HCT116 (cell line): ENCODE measurements at regions not wholly inside any gene's neighbourhood (a gene's known extent, or its start where the extent isn't known, plus 50 kb on each side); places are given as distances from the start of the nearest gene placed in this dataset.

Source experiments
- ATAC-seq: fragments of 200-7000 bp; cut with Tn5 transposase; 2 replicates; pipeline ENCODE4 v1.9.1; 2020; ENCODE audit warnings: mild to moderate bottlenecking, moderate library complexity
- BruUV-seq: library from RNA; stranded (reverse); fragments of 400-500 nt; replicated peaks from 2 replicates; lab custom pipeline; 2021; lab: Mats Ljungman, UMichigan
- CTCF ChIA-PET: fragments of 300-600 bp; sonication (Branson Sonifier 250); formaldehyde crosslinking; loops from one replicate; lab custom pipeline; 2021; ENCODE audit warnings: antibody characterized with exemption; lab: Charles Lee
- POLR2A ChIA-PET: fragments of 300-600, 350-600 bp; sonication (Branson Sonifier 250); formaldehyde crosslinking; loops from one replicate; lab custom pipeline; 2021; ENCODE audit warnings: antibody characterized with exemption; lab: Charles Lee
- RAD21 ChIA-PET, 2 experiments: fragments of 300-600 bp; sonication (Branson Sonifier 250); formaldehyde crosslinking; loops; one replicate each; lab custom pipeline; 2023; ENCODE audit warnings: low total read pairs in 2 of 2; ENCODE audit not compliant: uncharacterized antibody in 2 of 2, unreplicated experiment in 2 of 2, low non-redundant PET in 1 of 2; lab: Charles Lee
- DNase-seq: peaks from one replicate; pipeline ENCODE4 v3.0.0-alpha.2; 2010; ENCODE audit warnings: low read depth, low spot score
- H2AFZ ChIP-seq: fragments of 200-600 bp; shearing (Covaris generic), sonication (generic); 2 replicates; pipeline ENCODE4 v1.6.1; 2017; ENCODE audit warnings: low read depth, mixed run types, mixed read lengths, antibody characterized with exemption, low read length; ENCODE audit not compliant: poor library complexity, severe bottlenecking
- H3K27ac ChIP-seq: 2 replicates; pipeline ENCODE4 v1.5.1; 2012; ENCODE audit warnings: low read depth, low read length
- H3K27me3 ChIP-seq: fragments of 200-600 bp; sonication (generic); 2 replicates; pipeline ENCODE4 v1.6.1; 2016; ENCODE audit warnings: mixed run types, low read length, mixed read lengths; ENCODE audit not compliant: insufficient read depth
- H3K36me3 ChIP-seq, 2 experiments: fragments of 200-500 bp in 1 of 2; fragments of 200-600 bp in 1 of 2; sonication (Bioruptor generic) in 1 of 2; sonication (generic) in 1 of 2; 2 replicates each; pipeline versions ENCODE4 v1.5.1 to v1.6.1; 2014 to 2016; ENCODE audit warnings: low read length in 2 of 2, inconsistent platforms in 1 of 2, mixed read lengths in 1 of 2, mixed run types in 1 of 2; ENCODE audit not compliant: insufficient read depth in 2 of 2, control insufficient read depth in 1 of 2
- H3K4me1 ChIP-seq, 2 experiments: fragments of 200-600 bp in 1 of 2; sonication (generic) in 1 of 2; 2 replicates each; pipeline versions ENCODE4 v1.5.1 to v1.6.1; 2012 to 2017; ENCODE audit warnings: low read length in 2 of 2, inconsistent platforms in 1 of 2, mild to moderate bottlenecking in 1 of 2, mixed read lengths in 1 of 2, mixed run types in 1 of 2, moderate library complexity in 1 of 2; ENCODE audit not compliant: insufficient read depth in 2 of 2, control insufficient read depth in 1 of 2
- H3K4me2 ChIP-seq: fragments of 200-600 bp; sonication (generic); 2 replicates; pipeline ENCODE4 v1.6.1; 2017; ENCODE audit warnings: mixed run types, low read length, mixed read lengths
- H3K4me3 ChIP-seq, 2 experiments: fragments of 200-600 bp in 1 of 2; sonication (generic) in 1 of 2; replicated peaks in 1 of 2; 2 replicates each; pipeline ENCODE4 v1.5.1; 2011 to 2016; ENCODE audit warnings: low read length in 2 of 2, control low read depth in 1 of 2, low read depth in 1 of 2, mild to moderate bottlenecking in 1 of 2, mixed read lengths in 1 of 2, mixed run types in 1 of 2
- H3K79me2 ChIP-seq: fragments of 200-600 bp; sonication (generic); 2 replicates; pipeline ENCODE4 v1.6.1; 2017; ENCODE audit warnings: mild to moderate bottlenecking, mixed run types, low read length, moderate library complexity, mixed read lengths; ENCODE audit not compliant: insufficient read depth
- H3K9ac ChIP-seq: fragments of 200-600 bp; sonication (generic); 2 replicates; pipeline ENCODE4 v1.6.1; 2016; ENCODE audit warnings: low read length, mixed read lengths
- H3K9me2 ChIP-seq: fragments of 200-600 bp; sonication (generic), shearing (Covaris generic); 2 replicates; pipeline ENCODE4 v1.6.1; 2017; ENCODE audit warnings: mixed run types, mild to moderate bottlenecking, moderate library complexity; ENCODE audit not compliant: insufficient read depth
- H3K9me3 ChIP-seq, 2 experiments: fragments of 200-500 bp in 1 of 2; fragments of 200-600 bp in 1 of 2; sonication (Bioruptor generic) in 1 of 2; sonication (generic) in 1 of 2; 2 replicates each; pipeline ENCODE4 v1.6.1; 2014 to 2017; ENCODE audit warnings: low read length in 2 of 2, mixed read lengths in 2 of 2, inconsistent platforms in 1 of 2, low read depth in 1 of 2, mild to moderate bottlenecking in 1 of 2, mixed run types in 1 of 2, moderate library complexity in 1 of 2; ENCODE audit not compliant: control insufficient read depth in 1 of 2, insufficient read depth in 1 of 2
- H4K20me1 ChIP-seq: fragments of 200-600 bp; sonication (generic), shearing (Covaris generic); 2 replicates; pipeline ENCODE4 v1.6.1; 2017; ENCODE audit warnings: mixed run types, mild to moderate bottlenecking, moderate library complexity; ENCODE audit not compliant: insufficient read depth
- CBX3 ChIP-seq: IDR thresholded peaks from 2 replicates; pipeline ENCODE4 v1.6.1; 2012; ENCODE audit warnings: low read depth
- CEBPB ChIP-seq: IDR thresholded peaks from 2 replicates; pipeline ENCODE4 v1.6.1; 2012; ENCODE audit warnings: low read depth
- EGR1 ChIP-seq: IDR thresholded peaks from 2 replicates; pipeline ENCODE4 v1.6.1; 2012; ENCODE audit warnings: low read depth
- ELF1 ChIP-seq: IDR thresholded peaks from 2 replicates; pipeline ENCODE4 v1.6.1; 2012; ENCODE audit warnings: low read depth, borderline replicate concordance
- EZH2 ChIP-seq: fragments of 200-600 bp; sonication (generic); IDR thresholded peaks from 2 replicates; pipeline ENCODE4 v1.6.1; 2017; ENCODE audit warnings: antibody characterized with exemption, mixed run types
- EZH2phosphoT487 ChIP-seq: fragments of 200-600 bp; IDR thresholded peaks from 2 replicates; pipeline ENCODE4 v1.6.1; 2018; ENCODE audit warnings: antibody characterized with exemption, borderline replicate concordance
- JUND ChIP-seq: IDR thresholded peaks from 2 replicates; pipeline ENCODE4 v1.6.1; 2012
- RAD21 ChIP-seq: IDR thresholded peaks from 2 replicates; pipeline ENCODE4 v1.6.1; 2012; ENCODE audit warnings: low read depth, mild to moderate bottlenecking
- SP1 ChIP-seq: IDR thresholded peaks from 2 replicates; pipeline ENCODE4 v1.6.1; 2012; ENCODE audit warnings: low read depth
- TCF7L2 ChIP-seq: IDR thresholded peaks from 2 replicates; pipeline ENCODE4 v1.7.0; 2011; ENCODE audit warnings: borderline replicate concordance, inconsistent platforms; ENCODE audit not compliant: insufficient read depth, insufficient read length; ENCODE audit errors: extremely low read depth
- ZFX ChIP-seq: fragments of 450-650 bp; IDR thresholded peaks from 2 replicates; pipeline ENCODE4 v1.6.1; 2017
- intact Hi-C: fragments of 100-400 bp; cut with micrococcal nuclease; formaldehyde crosslinking; loops from 2 replicates; pipeline ENCODE4 v1.10.0; 2022
- TF ChIP-seq, protein P1 (sequence below), 3 experiments: fragments of 200-600 bp in 1 of 3; sonication (generic) in 1 of 3; IDR thresholded peaks in 2 of 3; conservative IDR thresholded peaks in 1 of 3; 2 replicates each; pipeline ENCODE4 v1.5.1; 2012 to 2017; ENCODE audit warnings: low read depth in 2 of 3, low read length in 2 of 3, antibody characterized with exemption in 1 of 3, borderline replicate concordance in 1 of 3, control low read depth in 1 of 3, mild to moderate bottlenecking in 1 of 3, mixed read lengths in 1 of 3, mixed run types in 1 of 3, moderate library complexity in 1 of 3; ENCODE audit not compliant: insufficient read depth in 1 of 3
- TF ChIP-seq, protein P2 (sequence below): IDR thresholded peaks from 2 replicates; pipeline ENCODE4 v1.6.1; 2012; ENCODE audit warnings: low read depth
- TF ChIP-seq, protein P3 (sequence below): IDR thresholded peaks from 2 replicates; pipeline ENCODE4 v1.6.1; 2011; ENCODE audit warnings: mild to moderate bottlenecking, low read length, moderate library complexity; ENCODE audit not compliant: insufficient replicate concordance; ENCODE audit errors: extremely low read depth

DNA sequence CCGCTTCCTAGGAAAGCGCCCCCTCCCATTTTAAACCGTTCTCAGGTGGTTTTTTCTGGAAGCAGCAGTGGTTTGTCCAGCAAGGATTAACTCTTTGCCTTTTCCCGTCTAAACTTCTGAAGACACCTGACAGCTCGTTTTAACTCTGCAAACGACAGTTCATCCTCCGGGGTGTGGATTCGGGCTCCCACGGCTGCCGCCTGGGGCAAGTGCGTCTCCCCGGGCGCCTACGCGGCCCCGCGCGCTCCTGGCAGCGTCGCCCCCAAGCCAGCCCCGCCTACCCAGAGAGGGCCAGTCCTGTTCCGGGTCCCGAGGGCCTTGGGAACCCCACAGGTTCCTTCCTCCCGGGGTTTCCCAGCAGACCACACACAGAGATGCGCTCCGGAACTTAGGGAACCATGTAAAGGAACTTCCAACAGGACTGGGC lies 54.4 kb downstream of the PRR18 start:
- H3K27ac ChIP-seq, result no peak overlapping the region
- H3K27me3 ChIP-seq, result no peaks in the 10 kb centered on the region
- TF ChIP-seq JUND (no peak), TCF7L2 (no peak)
- no peak for ATAC-seq
- CTCF ChIA-PET, result no interaction called here
- H3K36me3 ChIP-seq, result no peaks in the 10 kb centered on the region
- H3K4me2 ChIP-seq, result no peak overlapping the region
- RAD21 ChIA-PET, result no interaction called here
- H4K20me1 ChIP-seq, result no peaks in the 10 kb centered on the region
- no peaks in the 10 kb centered on the region for H3K79me2 ChIP-seq
- H2AFZ ChIP-seq, result no peak overlapping the region
- no peaks in the 10 kb centered on the region for H3K9me2 ChIP-seq
- H3K9ac ChIP-seq, result no peak overlapping the region
- BruUV-seq, result no TSS peak
- DNase-seq, result no peak
- POLR2A ChIA-PET, result no interaction called here
- no peak overlapping the region for H3K4me3 ChIP-seq
- peaks cover 0 to 13% of the 10 kb centered on the region in 2 experiments; a peak in 2 of 4 replicates for H3K4me1 ChIP-seq
- intact Hi-C loops, result no loop called here
- no peaks in the 10 kb centered on the region for H3K9me3 ChIP-seq

DNA sequence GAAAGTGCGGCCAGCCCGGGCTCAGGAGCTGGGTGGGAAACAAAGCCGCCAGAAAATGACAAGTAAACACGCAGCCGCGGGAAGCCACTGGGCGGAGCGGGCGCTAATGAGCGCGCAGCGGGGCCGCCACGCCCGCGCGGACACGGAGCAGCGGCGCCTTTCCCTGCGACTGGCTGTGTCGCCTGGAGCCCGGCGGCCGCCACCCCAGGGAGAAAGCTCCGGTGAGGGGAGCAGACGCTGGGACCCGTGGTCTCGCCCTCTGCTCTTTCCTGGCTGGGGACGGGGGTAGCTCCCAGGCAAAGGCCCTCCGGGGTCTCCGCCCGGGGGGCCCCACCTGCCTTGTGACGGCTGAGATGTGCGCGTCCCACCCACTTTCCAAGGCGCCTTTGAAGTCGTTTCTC lies 54.9 kb downstream of the PRR18 start:
- Histone ChIP-seq H3K36me3 (no peaks in the 10 kb centered on the region), H3K79me2 (no peaks in the 10 kb centered on the region), H3K4me1 (peaks cover 0 to 8% of the 10 kb centered on the region in 2 experiments; a peak in 2 of 4 replicates), H3K27ac (no peak overlapping the region), H2AFZ (no peak overlapping the region), H3K27me3 (no peaks in the 10 kb centered on the region), H4K20me1 (no peaks in the 10 kb centered on the region), H3K4me2 (no peak overlapping the region), H3K9ac (no peak overlapping the region), H3K9me2 (no peaks in the 10 kb centered on the region), H3K9me3 (no peaks in the 10 kb centered on the region), H3K4me3 (no peak overlapping the region)
- DNase-seq, result no peak
- ChIA-PET POLR2A (no interaction called here), RAD21 (no interaction called here), CTCF (no interaction called here)
- no peak for ATAC-seq
- BruUV-seq, result no TSS peak
- intact Hi-C loops, result no loop called here
- TF ChIP-seq EZH2phosphoT487 (no peak), CBX3 (no peak), CEBPB (no peak), TCF7L2 (no peak), RAD21 (no peak), ZFX (no peak), JUND (no peak), EZH2 (no peak), EGR1 (no peak), SP1 (no peak), ELF1 (no peak)
- TF ChIP-seq, protein P1, sequence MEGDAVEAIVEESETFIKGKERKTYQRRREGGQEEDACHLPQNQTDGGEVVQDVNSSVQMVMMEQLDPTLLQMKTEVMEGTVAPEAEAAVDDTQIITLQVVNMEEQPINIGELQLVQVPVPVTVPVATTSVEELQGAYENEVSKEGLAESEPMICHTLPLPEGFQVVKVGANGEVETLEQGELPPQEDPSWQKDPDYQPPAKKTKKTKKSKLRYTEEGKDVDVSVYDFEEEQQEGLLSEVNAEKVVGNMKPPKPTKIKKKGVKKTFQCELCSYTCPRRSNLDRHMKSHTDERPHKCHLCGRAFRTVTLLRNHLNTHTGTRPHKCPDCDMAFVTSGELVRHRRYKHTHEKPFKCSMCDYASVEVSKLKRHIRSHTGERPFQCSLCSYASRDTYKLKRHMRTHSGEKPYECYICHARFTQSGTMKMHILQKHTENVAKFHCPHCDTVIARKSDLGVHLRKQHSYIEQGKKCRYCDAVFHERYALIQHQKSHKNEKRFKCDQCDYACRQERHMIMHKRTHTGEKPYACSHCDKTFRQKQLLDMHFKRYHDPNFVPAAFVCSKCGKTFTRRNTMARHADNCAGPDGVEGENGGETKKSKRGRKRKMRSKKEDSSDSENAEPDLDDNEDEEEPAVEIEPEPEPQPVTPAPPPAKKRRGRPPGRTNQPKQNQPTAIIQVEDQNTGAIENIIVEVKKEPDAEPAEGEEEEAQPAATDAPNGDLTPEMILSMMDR (IDR thresholded peaks at IDR 0.05 in 2 of 3, conservative IDR thresholded peaks at IDR 0.05 in 1 of 3; ENCODE audit: borderline replicate concordance in 1 of 3, insufficient read depth in 1 of 3, low read depth in 2 of 3, low read length in 2 of 3), result no peak
- TF ChIP-seq, protein P2, sequence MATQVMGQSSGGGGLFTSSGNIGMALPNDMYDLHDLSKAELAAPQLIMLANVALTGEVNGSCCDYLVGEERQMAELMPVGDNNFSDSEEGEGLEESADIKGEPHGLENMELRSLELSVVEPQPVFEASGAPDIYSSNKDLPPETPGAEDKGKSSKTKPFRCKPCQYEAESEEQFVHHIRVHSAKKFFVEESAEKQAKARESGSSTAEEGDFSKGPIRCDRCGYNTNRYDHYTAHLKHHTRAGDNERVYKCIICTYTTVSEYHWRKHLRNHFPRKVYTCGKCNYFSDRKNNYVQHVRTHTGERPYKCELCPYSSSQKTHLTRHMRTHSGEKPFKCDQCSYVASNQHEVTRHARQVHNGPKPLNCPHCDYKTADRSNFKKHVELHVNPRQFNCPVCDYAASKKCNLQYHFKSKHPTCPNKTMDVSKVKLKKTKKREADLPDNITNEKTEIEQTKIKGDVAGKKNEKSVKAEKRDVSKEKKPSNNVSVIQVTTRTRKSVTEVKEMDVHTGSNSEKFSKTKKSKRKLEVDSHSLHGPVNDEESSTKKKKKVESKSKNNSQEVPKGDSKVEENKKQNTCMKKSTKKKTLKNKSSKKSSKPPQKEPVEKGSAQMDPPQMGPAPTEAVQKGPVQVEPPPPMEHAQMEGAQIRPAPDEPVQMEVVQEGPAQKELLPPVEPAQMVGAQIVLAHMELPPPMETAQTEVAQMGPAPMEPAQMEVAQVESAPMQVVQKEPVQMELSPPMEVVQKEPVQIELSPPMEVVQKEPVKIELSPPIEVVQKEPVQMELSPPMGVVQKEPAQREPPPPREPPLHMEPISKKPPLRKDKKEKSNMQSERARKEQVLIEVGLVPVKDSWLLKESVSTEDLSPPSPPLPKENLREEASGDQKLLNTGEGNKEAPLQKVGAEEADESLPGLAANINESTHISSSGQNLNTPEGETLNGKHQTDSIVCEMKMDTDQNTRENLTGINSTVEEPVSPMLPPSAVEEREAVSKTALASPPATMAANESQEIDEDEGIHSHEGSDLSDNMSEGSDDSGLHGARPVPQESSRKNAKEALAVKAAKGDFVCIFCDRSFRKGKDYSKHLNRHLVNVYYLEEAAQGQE, result no peak
- TF ChIP-seq, protein P3, sequence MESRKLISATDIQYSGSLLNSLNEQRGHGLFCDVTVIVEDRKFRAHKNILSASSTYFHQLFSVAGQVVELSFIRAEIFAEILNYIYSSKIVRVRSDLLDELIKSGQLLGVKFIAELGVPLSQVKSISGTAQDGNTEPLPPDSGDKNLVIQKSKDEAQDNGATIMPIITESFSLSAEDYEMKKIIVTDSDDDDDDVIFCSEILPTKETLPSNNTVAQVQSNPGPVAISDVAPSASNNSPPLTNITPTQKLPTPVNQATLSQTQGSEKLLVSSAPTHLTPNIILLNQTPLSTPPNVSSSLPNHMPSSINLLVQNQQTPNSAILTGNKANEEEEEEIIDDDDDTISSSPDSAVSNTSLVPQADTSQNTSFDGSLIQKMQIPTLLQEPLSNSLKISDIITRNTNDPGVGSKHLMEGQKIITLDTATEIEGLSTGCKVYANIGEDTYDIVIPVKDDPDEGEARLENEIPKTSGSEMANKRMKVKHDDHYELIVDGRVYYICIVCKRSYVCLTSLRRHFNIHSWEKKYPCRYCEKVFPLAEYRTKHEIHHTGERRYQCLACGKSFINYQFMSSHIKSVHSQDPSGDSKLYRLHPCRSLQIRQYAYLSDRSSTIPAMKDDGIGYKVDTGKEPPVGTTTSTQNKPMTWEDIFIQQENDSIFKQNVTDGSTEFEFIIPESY, result no peak
